Germinal center (tissue), 1 donor: ENCODE measurements at regions not wholly inside any gene's neighbourhood (a gene's known extent, or its start where the extent isn't known, plus 50 kb on each side); places are given as distances from the start of the nearest gene placed in this dataset.

Source experiments
- DNase-seq: peaks from one replicate; pipeline ENCODE4 v3.0.0; 2012; ENCODE audit warnings: mixed read lengths, low spot score

DNA sequence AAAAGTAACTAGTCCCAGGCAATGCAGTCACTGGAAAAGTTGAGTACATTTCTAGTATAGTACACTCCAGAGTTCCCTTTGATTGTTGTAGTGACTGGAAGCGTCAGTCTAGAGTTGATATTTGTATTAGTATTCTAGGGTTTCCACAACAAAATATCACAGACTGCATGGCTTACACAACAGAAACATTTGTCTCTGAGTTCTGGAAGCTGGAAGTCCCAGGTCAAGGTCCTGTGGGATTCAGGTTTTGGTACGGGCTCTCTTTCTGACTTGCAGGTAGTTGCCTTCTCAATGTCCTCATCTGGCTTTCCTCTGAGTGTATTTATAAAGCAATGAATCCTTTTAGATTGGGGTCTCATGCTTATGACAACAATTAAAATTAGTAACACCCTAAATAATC lies 1119.1 kb upstream of the PHF14 start:
- no peak for DNase-seq

DNA sequence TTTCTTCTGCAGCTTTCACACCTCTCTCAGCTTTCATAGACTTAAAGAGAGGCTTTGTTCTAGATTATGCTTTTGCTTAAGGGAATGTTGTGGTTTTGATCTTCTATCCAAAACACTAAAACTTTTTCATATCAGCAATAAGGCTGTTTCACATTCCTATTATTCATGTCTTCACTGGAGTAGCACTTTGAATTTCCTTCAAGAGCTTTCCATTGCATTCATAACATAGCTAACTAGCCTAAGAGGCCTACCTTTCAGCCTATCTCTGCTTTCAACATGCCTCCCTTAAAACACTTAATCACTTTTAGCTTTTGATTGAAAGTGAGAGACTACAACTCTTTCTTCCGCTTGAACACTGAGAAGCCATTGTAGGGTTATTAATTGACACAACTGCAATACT lies 1117.0 kb upstream of the PHF14 start:
- DNase-seq: no peak

DNA sequence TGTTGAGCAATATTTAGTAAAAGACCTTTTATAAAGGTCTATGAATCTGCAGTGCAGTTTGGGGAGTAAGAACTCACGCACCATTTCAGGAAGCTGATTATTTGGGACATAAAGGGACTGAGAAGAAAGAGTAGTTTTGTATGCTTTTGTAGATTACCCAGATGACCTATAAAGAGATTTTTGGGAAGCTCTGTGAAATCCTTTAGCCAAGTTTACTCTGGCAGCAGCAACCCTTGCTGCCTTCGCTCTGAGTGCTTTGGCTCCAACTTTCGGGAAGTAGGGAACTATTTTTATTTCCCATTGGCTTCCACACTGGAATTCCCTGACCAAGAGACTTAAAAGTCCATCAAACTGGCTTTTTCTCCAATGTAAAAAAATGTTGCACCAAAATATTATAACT lies 1110.1 kb upstream of the PHF14 start:
- DNase-seq: no peak

DNA sequence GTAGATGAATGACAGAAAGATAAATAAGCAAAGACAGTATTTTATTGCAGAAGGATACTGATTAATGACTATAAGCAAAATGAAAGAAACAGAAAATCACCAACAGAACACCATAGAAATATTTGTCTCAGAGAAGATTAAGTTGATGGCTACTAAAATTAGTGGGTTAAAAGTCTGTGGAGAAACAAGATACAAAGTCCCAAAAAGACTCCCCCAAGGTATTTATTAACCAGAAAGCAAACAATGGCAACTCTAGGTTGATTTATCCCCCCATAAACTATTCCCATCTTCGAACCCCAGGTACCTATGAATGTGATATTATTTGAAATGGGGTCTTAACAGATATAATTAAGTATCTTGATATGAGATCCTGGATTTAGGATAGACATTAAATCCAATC lies 1104.5 kb upstream of the PHF14 start:
- DNase-seq: no peak

DNA sequence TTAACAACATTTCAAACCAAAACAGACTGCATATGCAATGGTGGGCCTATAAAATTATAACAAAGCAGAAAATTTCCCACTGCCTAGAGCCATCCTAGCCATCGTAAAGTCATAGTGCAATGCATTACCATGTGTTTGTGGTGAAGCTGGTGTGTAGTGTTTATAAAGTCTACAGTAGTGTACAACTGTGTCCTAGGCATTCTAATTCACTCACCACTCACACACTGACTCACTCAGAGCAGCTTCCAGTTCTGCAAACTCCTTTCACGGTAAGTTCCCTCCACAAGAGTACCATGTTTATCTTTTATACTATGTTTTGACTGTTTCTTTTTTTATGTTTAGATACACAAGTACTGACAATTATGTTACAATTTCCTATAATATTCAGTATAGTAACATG lies 1104.1 kb upstream of the PHF14 start:
- DNase-seq: no peak

DNA sequence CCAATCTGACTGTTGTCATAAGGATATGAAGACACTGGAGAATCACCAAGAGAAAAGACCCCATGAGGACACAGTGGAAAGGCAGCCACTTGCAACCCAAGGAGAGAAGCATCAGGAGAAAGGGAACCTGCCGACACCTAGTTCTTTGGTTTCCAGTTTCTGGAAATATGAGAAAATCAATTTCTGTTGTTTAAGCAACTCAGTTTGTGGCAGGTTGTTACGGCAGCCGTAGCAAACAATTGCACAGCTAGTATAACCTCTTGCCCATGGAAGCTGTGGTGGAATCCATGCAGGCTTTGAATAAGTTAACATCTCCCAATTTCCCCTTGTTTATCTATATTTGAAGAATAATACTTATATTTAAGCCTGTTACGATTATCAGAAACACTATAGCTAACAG lies 1103.0 kb upstream of the PHF14 start:
- no peak for DNase-seq

DNA sequence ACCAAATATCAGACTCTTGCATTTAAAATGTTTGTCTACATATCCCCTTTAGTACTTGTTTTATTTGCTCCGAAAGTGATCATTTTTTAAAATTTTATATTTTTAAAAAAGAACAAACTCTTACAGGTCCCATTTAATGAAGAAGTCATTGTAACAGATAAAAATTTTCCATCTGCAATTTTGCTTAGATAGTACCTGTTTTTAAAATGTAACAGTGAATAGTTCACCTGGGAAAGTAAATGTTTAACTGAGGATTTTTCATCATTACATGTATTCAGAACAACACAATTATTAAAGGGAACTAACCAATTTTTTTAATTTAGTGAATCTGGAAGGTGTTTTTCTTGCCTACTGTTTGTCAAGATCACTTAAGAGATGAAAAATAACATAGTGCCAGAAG lies 1099.5 kb upstream of the PHF14 start:
- no peak for DNase-seq

DNA sequence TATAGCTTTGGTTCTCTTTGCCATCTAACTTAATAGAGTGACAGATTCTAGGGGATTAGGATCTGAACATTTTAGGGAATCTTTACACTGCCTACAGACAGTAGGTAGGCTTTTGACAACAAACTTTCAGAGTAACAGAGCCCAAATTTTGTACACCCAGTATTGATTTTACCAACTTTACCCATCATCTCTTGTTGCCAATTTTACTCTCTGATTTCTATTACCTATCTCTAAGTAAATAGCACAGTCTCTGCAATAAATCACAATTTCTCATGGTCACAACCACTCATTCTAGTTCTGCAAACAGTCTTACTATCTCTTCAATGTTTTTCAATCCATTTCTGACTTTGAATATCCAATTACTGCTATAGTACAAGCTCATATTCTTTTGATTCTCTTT lies 1097.6 kb upstream of the PHF14 start:
- no peak for DNase-seq

DNA sequence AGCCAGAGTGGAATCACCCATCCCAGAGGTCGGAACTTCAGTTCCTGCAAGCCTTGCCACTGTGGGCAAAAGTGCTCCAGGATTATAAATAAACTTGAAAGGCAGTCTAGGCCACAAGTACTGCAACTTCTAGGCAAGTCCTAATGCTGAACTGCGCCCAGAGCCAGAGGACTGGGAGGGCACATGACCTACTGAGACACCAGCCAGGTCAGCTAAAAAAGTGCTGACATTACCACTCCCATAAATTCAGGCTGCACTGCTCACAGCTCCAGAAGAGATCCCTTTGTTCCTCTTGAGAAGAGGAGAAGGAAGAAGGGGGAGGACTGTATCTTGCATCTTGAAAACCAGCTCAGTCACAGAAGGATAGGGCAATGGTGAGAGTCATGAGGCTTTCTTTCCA lies 1084.1 kb upstream of the PHF14 start:
- no peak for DNase-seq

DNA sequence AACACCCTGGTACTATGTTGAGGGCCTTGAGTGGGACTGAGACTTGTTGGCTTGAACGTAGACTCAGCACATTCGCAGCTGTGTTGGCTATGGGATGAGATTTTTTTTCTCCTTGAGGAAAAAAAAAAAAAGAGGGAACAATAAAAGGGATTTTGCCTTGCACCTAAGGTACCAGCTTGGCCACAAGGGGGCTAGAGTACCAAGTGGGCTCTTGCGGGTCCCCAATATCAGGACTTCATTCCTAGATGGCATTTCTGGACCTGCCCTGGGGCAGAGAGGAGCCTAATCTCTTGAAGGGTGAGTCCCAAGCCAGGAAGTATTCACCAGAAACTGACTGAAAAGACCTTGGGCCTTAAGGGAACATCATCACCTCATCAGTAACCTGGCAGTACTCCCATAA lies 1083.6 kb upstream of the PHF14 start:
- DNase-seq: no peak

DNA sequence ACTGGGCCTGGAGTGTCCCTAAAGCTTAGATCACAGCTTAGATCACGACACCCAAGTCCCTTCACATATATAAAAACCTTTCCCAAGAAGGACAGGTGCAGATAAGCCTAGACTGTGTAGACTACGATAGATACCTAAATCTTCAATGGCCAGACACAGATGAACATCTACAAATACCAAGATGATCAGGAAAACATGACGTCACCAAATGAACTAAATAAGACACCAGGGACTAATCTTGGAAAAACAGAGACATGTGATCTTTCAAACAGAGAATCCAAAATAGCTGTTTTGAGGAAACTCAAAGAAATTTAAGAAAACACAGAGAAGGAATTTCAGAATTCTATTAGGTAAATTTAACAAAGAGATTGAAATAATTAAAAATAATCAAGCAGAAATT lies 1082.6 kb upstream of the PHF14 start:
- no peak for DNase-seq

DNA sequence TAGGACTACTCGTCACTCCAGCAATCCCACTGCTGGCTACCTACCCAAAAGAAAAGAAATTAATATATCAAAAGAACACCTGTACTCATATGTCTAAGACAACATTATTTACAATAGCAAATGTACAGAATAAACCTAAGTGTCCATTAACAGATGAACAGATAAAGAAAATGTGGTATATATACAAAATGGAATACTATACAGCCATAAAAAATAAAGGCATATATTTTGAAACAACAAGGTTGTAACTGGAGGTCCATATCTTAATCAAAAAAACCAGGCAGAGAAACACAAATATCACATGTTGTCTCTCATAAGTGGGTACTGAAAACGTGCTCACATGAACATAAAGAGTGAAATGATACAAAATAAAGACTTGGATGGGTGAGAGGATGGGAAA lies 1073.3 kb upstream of the PHF14 start:
- no peak for DNase-seq

DNA sequence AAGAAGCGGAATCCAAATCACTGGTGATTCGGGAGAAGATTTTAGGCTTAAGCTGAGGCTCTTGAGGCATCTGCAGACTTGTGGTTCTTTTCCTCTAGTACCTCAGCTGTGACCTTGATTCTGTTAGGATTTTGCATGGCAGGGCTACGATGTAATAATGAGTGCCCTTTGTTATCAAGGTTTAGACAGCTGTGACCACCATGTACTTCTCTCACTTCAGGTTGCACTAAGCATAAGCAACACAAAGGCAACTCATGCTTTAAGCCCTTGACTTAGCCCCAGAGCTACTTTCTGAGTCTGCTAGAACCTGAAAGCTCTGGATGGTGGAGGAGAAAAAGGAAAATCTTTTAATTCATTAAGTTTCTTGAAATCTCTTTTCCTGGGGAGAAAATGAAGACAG lies 1052.3 kb upstream of the PHF14 start:
- no peak for DNase-seq

DNA sequence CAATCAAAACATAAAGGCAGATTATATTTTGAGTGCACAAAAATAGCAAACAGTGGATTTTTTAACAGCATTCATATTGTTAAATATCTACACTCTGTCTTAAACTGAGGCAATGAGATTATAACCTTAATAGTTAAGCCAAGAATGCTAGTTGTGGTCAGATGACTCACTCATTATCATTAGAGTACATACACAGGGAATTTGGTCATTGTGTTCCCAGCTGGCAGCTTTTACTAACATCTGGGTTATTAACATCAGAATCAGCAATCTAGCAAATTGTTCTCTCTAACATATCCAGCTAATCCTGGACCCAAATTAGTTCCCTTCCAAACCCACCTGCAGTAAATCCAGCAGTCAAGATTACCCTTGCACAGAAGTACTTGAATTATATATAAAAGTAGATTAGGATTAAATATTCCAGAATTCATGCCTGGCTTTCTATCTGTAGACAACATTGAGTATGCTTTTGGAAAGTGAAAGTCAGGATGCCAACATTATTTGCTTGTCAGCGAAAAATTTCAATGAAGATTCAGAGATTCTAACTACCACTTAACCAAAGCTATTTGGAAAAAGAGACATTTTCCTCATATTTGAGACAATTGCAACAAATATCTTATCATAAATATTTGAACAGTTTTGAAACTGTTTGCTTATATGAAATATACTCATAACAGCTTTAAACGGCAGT lies 1035.6 kb upstream of the PHF14 start:
- DNase-seq: no peak

DNA sequence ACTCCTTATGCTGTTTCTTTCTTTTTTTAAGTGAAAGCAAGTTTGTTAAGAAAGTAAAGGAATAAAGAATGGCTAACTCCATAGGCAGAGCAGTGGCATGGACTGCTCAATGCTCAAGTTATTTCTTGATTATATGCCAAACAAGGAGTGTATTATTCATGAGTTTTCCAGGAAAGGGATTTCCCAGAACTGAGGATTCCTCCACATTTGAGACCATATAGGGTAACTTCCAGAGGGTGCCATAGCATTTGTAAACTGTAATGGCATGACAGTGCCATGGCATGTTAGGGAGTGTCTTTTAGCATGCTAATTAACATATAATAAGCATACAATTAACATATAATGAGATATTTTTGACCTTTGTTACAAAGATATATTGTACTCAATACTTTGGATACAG lies 1034.5 kb upstream of the PHF14 start:
- DNase-seq: no peak

DNA sequence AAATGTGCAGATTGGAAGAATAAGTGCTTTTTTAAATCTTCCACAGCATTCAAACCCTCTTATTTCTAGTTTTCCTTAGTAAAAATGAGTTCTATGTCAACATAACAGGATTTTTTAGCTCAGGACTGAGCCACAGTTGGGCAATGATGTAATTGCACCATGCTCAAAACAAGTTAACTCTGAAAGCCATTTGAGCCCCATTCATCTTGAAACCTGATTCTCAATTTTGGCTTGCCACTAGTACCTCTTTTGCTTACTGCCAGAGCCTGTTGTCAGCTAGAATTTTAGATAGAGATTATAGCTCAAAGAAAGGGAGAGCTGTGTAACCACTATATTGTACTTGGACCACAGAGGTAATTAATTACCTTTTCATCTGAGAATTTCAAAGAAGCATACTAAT lies 1028.5 kb upstream of the PHF14 start:
- no peak for DNase-seq

DNA sequence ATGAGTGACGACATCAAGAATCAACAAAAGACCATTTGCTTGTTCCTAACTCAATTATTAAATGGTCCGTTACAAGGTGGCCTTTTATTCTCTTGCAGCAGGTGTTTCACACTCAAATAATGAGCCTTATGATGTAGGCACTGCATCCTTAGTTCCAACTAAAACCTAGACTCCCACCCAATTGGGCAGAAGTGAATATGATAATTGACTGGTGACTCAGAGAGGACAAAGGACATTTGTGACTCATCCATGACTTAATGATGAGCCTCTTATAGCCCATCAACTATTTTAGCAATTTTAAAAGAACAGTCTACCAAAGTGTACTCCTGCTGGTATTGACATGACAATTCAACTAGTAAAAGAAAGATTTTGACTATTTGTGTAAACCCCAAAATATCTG lies 1027.8 kb upstream of the PHF14 start:
- no peak for DNase-seq

DNA sequence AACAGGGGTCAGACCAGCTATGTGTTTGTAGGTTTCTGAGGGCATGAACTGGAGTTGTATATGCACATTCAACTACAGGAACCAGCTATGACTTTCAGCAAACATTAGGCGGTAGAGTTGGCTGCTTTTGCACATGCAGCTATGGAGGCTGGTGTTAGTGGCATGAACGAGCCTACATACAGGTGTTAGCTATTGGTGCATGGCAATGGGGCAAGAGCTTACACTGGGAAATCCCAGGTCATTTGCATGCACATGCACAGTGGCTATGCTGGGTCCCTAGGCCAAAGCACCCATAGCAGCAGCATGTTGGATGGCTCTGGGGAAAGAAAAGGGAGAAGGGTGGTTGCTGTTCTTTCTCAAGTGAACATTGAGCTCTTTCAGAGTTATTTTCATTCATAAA lies 1018.5 kb upstream of the PHF14 start:
- DNase-seq: no peak

DNA sequence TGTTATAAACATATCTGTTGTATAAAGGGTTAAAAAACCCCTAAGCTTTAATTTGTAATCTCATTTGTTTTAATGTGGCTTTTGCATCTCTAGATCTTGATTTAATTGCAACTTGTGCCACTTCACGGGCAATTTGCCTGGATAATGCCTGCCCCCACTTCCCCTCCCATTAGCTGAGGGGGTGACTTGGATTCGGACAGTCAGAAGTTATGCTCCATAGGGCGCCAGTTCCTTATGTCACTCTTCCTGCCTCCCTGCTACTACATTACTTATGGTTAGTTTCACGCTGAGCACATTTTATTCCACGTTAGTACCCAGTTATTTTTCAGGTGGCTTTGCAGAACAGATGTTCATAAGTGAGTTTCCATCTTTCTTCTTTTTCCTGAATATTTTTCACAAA lies 1015.2 kb upstream of the PHF14 start:
- no peak for DNase-seq

DNA sequence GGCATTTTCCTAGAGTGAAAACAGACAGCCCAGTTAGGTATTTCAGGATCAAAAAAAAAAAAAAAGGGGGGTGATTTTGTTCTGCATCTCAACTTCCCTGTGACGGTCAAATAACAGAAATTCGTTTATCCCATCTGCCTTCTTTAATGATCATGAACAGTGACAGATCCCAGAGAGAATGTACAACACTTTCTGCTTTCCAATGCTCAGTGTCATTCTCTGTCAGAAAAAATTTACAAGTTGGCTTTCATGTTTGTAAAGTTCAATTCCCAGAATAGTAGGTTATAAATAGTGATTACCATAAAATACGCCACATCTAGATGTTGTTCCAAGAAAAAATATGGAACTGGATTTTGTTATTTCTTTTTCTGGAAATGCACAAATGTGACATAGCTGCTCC lies 1013.2 kb upstream of the PHF14 start:
- DNase-seq: no peak

DNA sequence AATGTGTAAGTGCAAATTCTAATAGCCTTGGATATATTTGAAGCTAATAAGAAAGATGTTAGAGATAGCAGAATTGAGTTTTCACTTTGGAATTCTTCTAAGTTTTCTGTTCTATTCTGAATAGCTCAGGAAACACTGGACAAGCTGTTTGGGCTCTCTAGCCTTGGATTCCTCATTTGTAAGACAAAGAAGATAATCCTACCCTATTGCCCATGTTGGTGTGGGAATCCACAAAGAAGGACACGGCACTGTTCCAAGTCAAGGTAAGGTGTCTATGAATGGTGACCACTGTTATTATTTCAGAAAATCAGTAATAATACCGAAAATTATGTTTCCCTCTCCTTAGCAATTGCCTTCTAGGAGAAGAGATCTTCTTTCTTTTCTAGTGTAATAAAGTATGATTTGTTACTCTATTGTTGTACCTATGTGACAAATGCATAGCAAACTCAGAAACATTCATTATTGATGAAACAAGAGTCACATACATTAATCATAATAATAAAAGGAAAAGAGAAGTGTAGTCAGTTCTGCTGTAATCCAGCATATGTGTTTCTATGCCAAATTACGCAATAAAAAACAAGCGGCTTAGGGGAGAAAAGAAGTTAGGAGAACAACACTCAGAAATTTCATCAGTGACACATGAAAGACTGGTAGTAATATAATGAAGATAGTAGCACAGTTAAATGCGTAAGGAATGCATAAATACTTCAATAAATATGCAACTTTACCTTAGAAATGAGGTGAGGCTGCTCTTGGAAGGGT lies 1012.3 kb upstream of the PHF14 start:
- DNase-seq: no peak

DNA sequence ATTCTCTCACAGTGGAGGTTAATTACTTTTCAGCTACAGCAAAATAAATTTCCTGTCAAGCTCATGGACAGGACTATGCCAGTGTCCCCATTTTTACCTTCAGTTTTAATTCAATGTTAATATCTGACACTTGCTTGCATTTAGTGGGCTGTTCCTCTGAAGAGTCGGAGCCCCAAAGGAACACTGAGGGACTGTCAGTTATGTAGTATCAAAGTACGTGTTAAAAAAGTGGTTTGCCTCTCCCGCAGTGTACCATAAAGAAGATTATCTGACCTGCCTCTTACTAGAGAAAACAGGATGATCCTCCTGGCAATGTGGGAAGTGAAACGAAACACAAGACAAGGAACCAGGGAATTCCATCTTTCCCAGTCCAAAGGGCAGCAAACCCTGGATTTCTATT lies 1010.9 kb upstream of the PHF14 start:
- DNase-seq: no peak

DNA sequence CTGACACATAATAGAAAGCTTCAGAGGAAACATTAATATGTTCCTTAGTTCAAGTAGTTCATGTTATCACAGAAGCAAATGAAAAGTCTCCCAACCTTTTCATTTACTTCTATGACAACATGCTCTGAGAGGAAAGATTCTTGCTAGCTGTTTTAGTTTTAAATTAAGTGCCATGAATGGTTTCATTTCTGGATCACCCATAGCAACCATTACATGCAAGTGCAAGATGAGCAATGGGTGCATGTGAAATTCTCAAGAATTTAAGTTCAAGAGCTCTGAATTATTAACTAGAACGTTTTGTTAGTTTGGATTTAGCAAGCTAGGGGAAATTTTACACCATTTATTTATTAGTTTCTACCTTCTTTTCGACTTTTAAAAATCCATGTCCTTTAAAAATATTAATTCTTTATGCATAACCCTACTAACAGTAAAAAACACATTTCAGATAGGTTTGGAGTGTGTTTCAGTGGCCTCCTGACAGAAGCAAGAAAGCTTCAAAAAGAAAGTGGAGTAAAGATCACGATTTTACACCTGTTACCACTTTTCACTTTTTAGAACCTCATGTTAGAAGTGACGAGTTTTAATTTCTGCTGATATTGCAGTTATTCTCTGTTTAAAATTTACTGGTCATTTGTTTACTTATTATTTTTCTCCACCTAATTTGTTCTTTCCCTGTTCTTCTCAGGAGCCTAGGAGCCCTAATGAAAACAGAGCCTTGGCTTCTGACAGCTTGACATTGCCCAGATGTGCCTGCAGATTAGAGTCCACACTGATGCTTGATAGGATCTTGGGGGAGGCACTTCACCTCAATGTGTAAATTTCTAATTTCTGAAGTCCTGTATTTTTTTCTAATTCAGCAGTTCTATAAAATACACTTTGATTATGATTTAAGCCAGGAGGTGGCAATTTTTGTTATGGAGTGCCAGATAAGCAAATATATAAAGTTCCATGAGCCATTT lies 995.3 kb upstream of the PHF14 start:
- DNase-seq: no peak
